HFFc6 (cell line): ENCODE measurements at regions not wholly inside any gene's neighbourhood (a gene's known extent, or its start where the extent isn't known, plus 50 kb on each side); places are given as distances from the start of the nearest gene placed in this dataset.
A peak's percentile ranks its signal among the peaks of the same experiment; 100 is the strongest.

Experiments used
- DNase-seq: peaks from one replicate; pipeline ENCODE4 v3.0.0-alpha.2; 2018
- H3K27ac Mint-ChIP-seq: 2 replicates; pipeline ENCODE4 v1.8.0; 2020; ENCODE audit warnings: mild to moderate bottlenecking, mixed read lengths
- H3K27me3 Mint-ChIP-seq: 2 replicates; pipeline ENCODE4 v1.8.0; 2021; ENCODE audit warnings: mild to moderate bottlenecking, moderate library complexity, mixed read lengths; ENCODE audit not compliant: insufficient read depth
- H3K36me3 Mint-ChIP-seq: 2 replicates; pipeline ENCODE4 v1.8.0; 2021; ENCODE audit warnings: low read depth, mixed read lengths
- H3K4me1 Mint-ChIP-seq: 2 replicates; pipeline ENCODE4 v1.8.0; 2020; ENCODE audit warnings: low read depth, mixed read lengths
- H3K4me3 Mint-ChIP-seq: 2 replicates; pipeline ENCODE4 v1.8.0; 2020; ENCODE audit warnings: mild to moderate bottlenecking, moderate library complexity, mixed read lengths
- H3K9me3 Mint-ChIP-seq: 2 replicates; pipeline ENCODE4 v1.8.0; 2020; ENCODE audit warnings: mild to moderate bottlenecking, mixed read lengths
- CTCF ChIP-seq: fragments of 200-600 bp; sonication (generic); IDR thresholded peaks from 2 replicates; pipeline ENCODE4 v1.5.0; 2021; ENCODE audit warnings: antibody characterized with exemption, mild to moderate bottlenecking

GRCh38 chr3:74445541-74445940, 168.9 kb downstream of the CNTN3 start:
- Mint-ChIP-seq H3K27ac (peak overlapping the region; percentile 33; the same call in 1 of the 2 replicates), H3K27me3 (no peaks in the 10 kb centered on the region; the same call in 1 of the 2 replicates), H3K4me3 (no peak overlapping the region), H3K9me3 (no peaks in the 10 kb centered on the region), H3K4me1 (peaks cover 29% of the 10 kb centered on the region), H3K36me3 (no peaks in the 10 kb centered on the region)
- peak; percentile 27 for DNase-seq
- no peak for TF ChIP-seq CTCF

GRCh38 chr3:74443102-74443501, 171.4 kb downstream of the CNTN3 start:
- peak; percentile 41 for DNase-seq
- no peak for TF ChIP-seq CTCF

GRCh38 chr3:74442683-74443082, 171.8 kb downstream of the CNTN3 start:
- Mint-ChIP-seq H3K27me3 (no peaks in the 10 kb centered on the region; the same call in 1 of the 2 replicates), H3K4me3 (no peak overlapping the region), H3K27ac (peak overlapping the region; percentile 67), H3K4me1 (peaks cover 29% of the 10 kb centered on the region), H3K9me3 (no peaks in the 10 kb centered on the region), H3K36me3 (0 out of 2 replicates have a peak, but pooled peaks cover 2% of the 10 kb centered on the region)
- TF ChIP-seq CTCF = no peak
- no peak for DNase-seq

More at GRCh38 chr3:74443102-74443501, 171.4 kb downstream of the CNTN3 start:
- Mint-ChIP-seq H3K9me3 (no peaks in the 10 kb centered on the region), H3K36me3 (no peaks in the 10 kb centered on the region), H3K27me3 (no peaks in the 10 kb centered on the region; the same call in 1 of the 2 replicates), H3K27ac (peak overlapping the region; percentile 67), H3K4me1 (peaks cover 29% of the 10 kb centered on the region), H3K4me3 (no peak overlapping the region)

GRCh38 chr3:74442068-74442467, 172.4 kb downstream of the CNTN3 start:
- no peaks in the 10 kb centered on the region for H3K9me3 Mint-ChIP-seq
- peaks cover 29% of the 10 kb centered on the region for H3K4me1 Mint-ChIP-seq
- TF ChIP-seq CTCF = no peak
- no peaks in the 10 kb centered on the region; the same call in 1 of the 2 replicates for H3K27me3 Mint-ChIP-seq
- H3K27ac Mint-ChIP-seq = no peak overlapping the region
- no peak overlapping the region for H3K4me3 Mint-ChIP-seq
- 0 out of 2 replicates have a peak, but pooled peaks cover 5% of the 10 kb centered on the region for H3K36me3 Mint-ChIP-seq
- no peak for DNase-seq

- TF ChIP-seq CTCF = no peak
- Mint-ChIP-seq H3K27ac (no peak overlapping the region), H3K36me3 (peaks cover 5% of the 10 kb centered on the region; the same call in 1 of the 2 replicates), H3K4me1 (peaks cover 6% of the 10 kb centered on the region), H3K27me3 (no peaks in the 10 kb centered on the region), H3K9me3 (no peaks in the 10 kb centered on the region), H3K4me3 (no peak overlapping the region)
- DNase-seq = no peak
Observed at GRCh38 chr3:74436184-74436583, 178.3 kb downstream of the CNTN3 start.

- Mint-ChIP-seq H3K4me3 (no peak overlapping the region), H3K36me3 (peaks cover 5% of the 10 kb centered on the region; the same call in 1 of the 2 replicates), H3K27ac (no peak overlapping the region), H3K27me3 (no peaks in the 10 kb centered on the region), H3K9me3 (no peaks in the 10 kb centered on the region), H3K4me1 (peaks cover 6% of the 10 kb centered on the region)
- no peak for DNase-seq
- TF ChIP-seq CTCF = no peak
Observed at GRCh38 chr3:74435631-74436030, 178.8 kb downstream of the CNTN3 start.
